ENCODE measurements at regions not wholly inside any gene's neighbourhood (a gene's known extent, or its start where the extent isn't known, plus 50 kb on each side); places are given as distances from the start of the nearest gene placed in this dataset.

DNA sequence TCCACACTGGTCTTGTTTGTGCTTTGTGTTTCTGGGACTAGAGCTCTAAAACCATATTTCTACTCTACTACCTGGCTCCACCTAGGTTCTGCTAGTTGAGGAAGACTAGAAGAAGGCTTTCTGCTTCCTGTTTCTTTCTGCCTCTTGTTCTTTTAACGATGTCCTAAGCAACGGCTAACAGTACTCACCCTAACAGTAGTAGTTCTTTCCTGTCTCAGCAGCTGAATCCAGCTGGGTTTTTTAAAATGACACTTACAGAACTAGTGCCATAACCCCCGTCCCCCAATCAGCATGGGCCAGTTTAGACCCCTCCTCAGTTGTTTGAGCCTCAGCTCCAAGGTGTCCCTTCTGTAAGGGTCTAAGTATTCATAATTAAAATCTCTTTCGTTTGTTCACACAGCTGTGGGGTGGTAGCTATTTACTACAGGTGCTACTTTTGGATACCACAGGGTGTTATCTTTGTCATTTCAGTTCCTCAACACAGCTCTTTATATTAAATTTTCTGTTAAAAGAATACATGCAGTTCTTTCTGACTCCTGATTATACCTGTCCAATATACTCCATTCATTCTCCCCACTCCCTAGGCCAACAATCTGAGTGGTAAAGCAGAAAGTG is 790.2 kb downstream of the DHX35 start:
- TF ChIP-seq, protein P1, sequence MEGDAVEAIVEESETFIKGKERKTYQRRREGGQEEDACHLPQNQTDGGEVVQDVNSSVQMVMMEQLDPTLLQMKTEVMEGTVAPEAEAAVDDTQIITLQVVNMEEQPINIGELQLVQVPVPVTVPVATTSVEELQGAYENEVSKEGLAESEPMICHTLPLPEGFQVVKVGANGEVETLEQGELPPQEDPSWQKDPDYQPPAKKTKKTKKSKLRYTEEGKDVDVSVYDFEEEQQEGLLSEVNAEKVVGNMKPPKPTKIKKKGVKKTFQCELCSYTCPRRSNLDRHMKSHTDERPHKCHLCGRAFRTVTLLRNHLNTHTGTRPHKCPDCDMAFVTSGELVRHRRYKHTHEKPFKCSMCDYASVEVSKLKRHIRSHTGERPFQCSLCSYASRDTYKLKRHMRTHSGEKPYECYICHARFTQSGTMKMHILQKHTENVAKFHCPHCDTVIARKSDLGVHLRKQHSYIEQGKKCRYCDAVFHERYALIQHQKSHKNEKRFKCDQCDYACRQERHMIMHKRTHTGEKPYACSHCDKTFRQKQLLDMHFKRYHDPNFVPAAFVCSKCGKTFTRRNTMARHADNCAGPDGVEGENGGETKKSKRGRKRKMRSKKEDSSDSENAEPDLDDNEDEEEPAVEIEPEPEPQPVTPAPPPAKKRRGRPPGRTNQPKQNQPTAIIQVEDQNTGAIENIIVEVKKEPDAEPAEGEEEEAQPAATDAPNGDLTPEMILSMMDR (IDR thresholded peaks at IDR 0.05; ENCODE audit: insufficient read depth, low read length, poor library complexity, severe bottlenecking), result no peak
- TF ChIP-seq EZH2phosphoT487 (conservative IDR thresholded peaks at IDR 0.05; ENCODE audit: low read length), result no peak

All from SU-DHL-6 (cell line).